ENCODE measurements at regions not wholly inside any gene's neighbourhood (a gene's known extent, or its start where the extent isn't known, plus 50 kb on each side); places are given as distances from the start of the nearest gene placed in this dataset.

- no peak overlapping the region for H3K4me3 Mint-ChIP-seq
- H3K4me1 Mint-ChIP-seq: no peaks in the 10 kb centered on the region
- peaks cover 6% of the 10 kb centered on the region for H3K27me3 Mint-ChIP-seq
- no peaks in the 10 kb centered on the region for H3K36me3 Mint-ChIP-seq
- no peak overlapping the region for H3K27ac Mint-ChIP-seq
- DNase-seq: no peak
- H3K9me3 Mint-ChIP-seq: no peaks in the 10 kb centered on the region
Observed at GRCh38 chr15:39494462-39494861, 86.4 kb upstream of the THBS1 start.

GRCh38 chr15:39495871-39496840 lies 84.7 kb upstream of the THBS1 start:
- Mint-ChIP-seq H3K9me3 (no peaks in the 10 kb centered on the region), H3K4me3 (no peak overlapping the region), H3K4me1 (peaks cover 1% of the 10 kb centered on the region), H3K27ac (no peak overlapping the region), H3K36me3 (no peaks in the 10 kb centered on the region), H3K27me3 (peaks cover 6% of the 10 kb centered on the region)
- DNase-seq: no peak

GRCh38 chr15:39497016-39497758 lies 83.7 kb upstream of the THBS1 start:
- DNase-seq: no peak
- H3K4me3 Mint-ChIP-seq: no peak overlapping the region

GRCh38 chr15:39497759-39498565 lies 82.9 kb upstream of the THBS1 start:
- Mint-ChIP-seq H3K27me3 (peaks cover 6% of the 10 kb centered on the region), H3K9me3 (no peaks in the 10 kb centered on the region), H3K4me1 (peaks cover 5% of the 10 kb centered on the region), H3K27ac (no peak overlapping the region), H3K4me3 (no peak overlapping the region), H3K36me3 (no peaks in the 10 kb centered on the region)
- no peak for DNase-seq

More at GRCh38 chr15:39497016-39497758, 83.7 kb upstream of the THBS1 start:
- peaks cover 4% of the 10 kb centered on the region for H3K4me1 Mint-ChIP-seq
- H3K27ac Mint-ChIP-seq: no peak overlapping the region
- no peaks in the 10 kb centered on the region for H3K9me3 Mint-ChIP-seq
- no peaks in the 10 kb centered on the region for H3K36me3 Mint-ChIP-seq
- peaks cover 6% of the 10 kb centered on the region for H3K27me3 Mint-ChIP-seq

GRCh38 chr15:39498629-39499028 lies 82.2 kb upstream of the THBS1 start:
- no peak for DNase-seq
- Mint-ChIP-seq H3K4me1 (peaks cover 5% of the 10 kb centered on the region), H3K36me3 (no peaks in the 10 kb centered on the region), H3K4me3 (no peak overlapping the region), H3K27me3 (peaks cover 6% of the 10 kb centered on the region), H3K27ac (no peak overlapping the region), H3K9me3 (no peaks in the 10 kb centered on the region)

GRCh38 chr15:39499042-39499441 lies 81.8 kb upstream of the THBS1 start:
- Mint-ChIP-seq H3K9me3 (no peaks in the 10 kb centered on the region), H3K27ac (no peak overlapping the region), H3K4me3 (no peak overlapping the region), H3K27me3 (peaks cover 6% of the 10 kb centered on the region), H3K4me1 (peaks cover 5% of the 10 kb centered on the region), H3K36me3 (no peaks in the 10 kb centered on the region)
- DNase-seq: no peak

GRCh38 chr15:39499681-39500080 lies 81.2 kb upstream of the THBS1 start:
- no peak overlapping the region for H3K27ac Mint-ChIP-seq
- H3K4me1 Mint-ChIP-seq: peaks cover 5% of the 10 kb centered on the region
- H3K9me3 Mint-ChIP-seq: no peaks in the 10 kb centered on the region
- no peak overlapping the region for H3K4me3 Mint-ChIP-seq
- no peak for DNase-seq
- peaks cover 6% of the 10 kb centered on the region for H3K27me3 Mint-ChIP-seq
- no peaks in the 10 kb centered on the region for H3K36me3 Mint-ChIP-seq

GRCh38 chr15:39501366-39502081 lies 79.4 kb upstream of the THBS1 start:
- DNase-seq: no peak
- H3K27ac Mint-ChIP-seq: no peak overlapping the region
- H3K4me1 Mint-ChIP-seq: peaks cover 5% of the 10 kb centered on the region
- no peaks in the 10 kb centered on the region for H3K36me3 Mint-ChIP-seq
- no peaks in the 10 kb centered on the region for H3K9me3 Mint-ChIP-seq
- H3K27me3 Mint-ChIP-seq: no peaks in the 10 kb centered on the region
- H3K4me3 Mint-ChIP-seq: no peak overlapping the region

- H3K27ac Mint-ChIP-seq: no peak overlapping the region
- DNase-seq: no peak
- H3K27me3 Mint-ChIP-seq: peaks cover 1% of the 10 kb centered on the region
- H3K9me3 Mint-ChIP-seq: no peaks in the 10 kb centered on the region
- H3K4me3 Mint-ChIP-seq: no peak overlapping the region
- H3K36me3 Mint-ChIP-seq: no peaks in the 10 kb centered on the region
- H3K4me1 Mint-ChIP-seq: peaks cover 5% of the 10 kb centered on the region
Observed at GRCh38 chr15:39502082-39502447, 78.8 kb upstream of the THBS1 start.

GRCh38 chr15:39502611-39503195 lies 78.2 kb upstream of the THBS1 start:
- no peak for DNase-seq
- peaks cover 5% of the 10 kb centered on the region for H3K4me1 Mint-ChIP-seq
- H3K36me3 Mint-ChIP-seq: no peaks in the 10 kb centered on the region
- H3K27ac Mint-ChIP-seq: no peak overlapping the region
- H3K9me3 Mint-ChIP-seq: no peaks in the 10 kb centered on the region
- H3K4me3 Mint-ChIP-seq: no peak overlapping the region
- peaks cover 3% of the 10 kb centered on the region for H3K27me3 Mint-ChIP-seq

GRCh38 chr15:39503526-39503925 lies 77.4 kb upstream of the THBS1 start:
- H3K4me1 Mint-ChIP-seq: peaks cover 5% of the 10 kb centered on the region
- no peak overlapping the region for H3K4me3 Mint-ChIP-seq
- H3K9me3 Mint-ChIP-seq: no peaks in the 10 kb centered on the region
- H3K36me3 Mint-ChIP-seq: no peaks in the 10 kb centered on the region
- H3K27me3 Mint-ChIP-seq: peaks cover 3% of the 10 kb centered on the region
- DNase-seq: no peak
- no peak overlapping the region for H3K27ac Mint-ChIP-seq

- H3K9me3 Mint-ChIP-seq: no peaks in the 10 kb centered on the region
- H3K36me3 Mint-ChIP-seq: no peaks in the 10 kb centered on the region
- H3K4me1 Mint-ChIP-seq: peaks cover 5% of the 10 kb centered on the region
- H3K27me3 Mint-ChIP-seq: peaks cover 3% of the 10 kb centered on the region
- H3K4me3 Mint-ChIP-seq: no peak overlapping the region
- no peak for DNase-seq
- no peak overlapping the region for H3K27ac Mint-ChIP-seq
Observed at GRCh38 chr15:39504808-39505207, 76.1 kb upstream of the THBS1 start.

- Mint-ChIP-seq H3K4me1 (peaks cover 3% of the 10 kb centered on the region), H3K36me3 (no peaks in the 10 kb centered on the region), H3K4me3 (no peak overlapping the region), H3K27ac (no peak overlapping the region), H3K27me3 (peaks cover 10% of the 10 kb centered on the region), H3K9me3 (no peaks in the 10 kb centered on the region)
- DNase-seq: no peak
Observed at GRCh38 chr15:39506146-39506545, 74.7 kb upstream of the THBS1 start.

GRCh38 chr15:39508536-39508935 lies 72.3 kb upstream of the THBS1 start:
- no peaks in the 10 kb centered on the region for H3K4me1 Mint-ChIP-seq
- H3K27me3 Mint-ChIP-seq: peaks cover 23% of the 10 kb centered on the region
- H3K36me3 Mint-ChIP-seq: no peaks in the 10 kb centered on the region
- H3K4me3 Mint-ChIP-seq: no peak overlapping the region
- H3K27ac Mint-ChIP-seq: no peak overlapping the region
- no peaks in the 10 kb centered on the region for H3K9me3 Mint-ChIP-seq
- no peak for DNase-seq
